G401.6 (cell line): ENCODE measurements at regions not wholly inside any gene's neighbourhood (a gene's known extent, or its start where the extent isn't known, plus 50 kb on each side); places are given as distances from the start of the nearest gene placed in this dataset.

Source experiments
- FAIRE-seq: peaks from 2 replicates; lab custom pipeline; 2012; peaks lifted over from hg19 to GRCh38; lab: Jason Lieb, UNC

DNA sequence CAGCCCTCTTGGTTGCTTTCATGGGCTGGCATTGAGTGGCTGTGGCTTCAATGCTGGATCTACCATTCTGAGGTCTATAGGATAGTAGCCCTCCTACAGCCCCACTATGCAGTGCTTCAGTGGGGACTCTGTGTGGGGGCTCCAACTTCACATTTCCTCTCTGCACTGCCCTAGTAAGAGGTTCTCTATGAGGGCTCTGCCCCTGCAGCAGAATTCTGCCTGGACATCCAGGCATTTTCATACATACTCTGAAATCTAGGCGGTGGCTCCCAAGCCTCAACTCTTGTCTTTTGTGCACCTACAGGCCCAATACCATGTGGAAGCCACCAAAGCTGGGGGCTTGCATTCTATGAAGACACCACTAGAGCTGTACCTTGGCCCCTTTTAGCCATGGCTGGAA, 195.8 kb downstream of the IGSF11 start:
- no peak for FAIRE-seq

DNA sequence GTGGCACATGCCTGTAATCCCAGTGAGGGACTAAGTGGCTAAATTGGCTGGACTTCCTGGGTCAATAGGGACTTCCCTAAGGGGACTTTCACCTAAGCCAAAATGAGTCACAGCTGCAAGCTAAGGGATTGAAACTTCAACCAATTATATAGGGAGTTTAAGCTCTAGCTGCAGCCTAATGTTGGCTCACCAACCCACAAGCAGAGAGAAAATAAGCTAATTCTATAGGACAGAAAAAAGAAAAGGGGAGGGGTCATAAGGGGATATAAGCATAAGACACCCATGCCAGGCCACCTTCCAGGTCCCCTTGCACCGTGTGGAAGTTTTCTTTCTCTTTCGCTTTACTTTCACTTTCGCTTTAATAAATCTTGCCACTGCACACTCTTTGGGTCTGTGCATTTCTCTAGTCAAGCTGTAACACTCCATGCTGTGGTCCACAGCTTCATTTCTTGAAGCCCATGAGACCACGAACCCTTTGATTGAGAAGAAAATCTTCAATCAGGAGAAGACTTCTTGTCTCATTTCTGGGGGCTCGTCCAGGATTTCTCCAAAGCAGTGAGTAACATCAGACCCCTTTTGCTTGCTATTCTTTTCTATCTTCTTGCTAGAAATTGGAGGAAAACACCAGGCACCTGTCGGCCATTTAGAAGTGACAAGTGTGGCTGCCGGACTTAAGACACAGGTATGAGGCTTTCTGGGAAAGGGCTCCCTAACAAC, 192.3 kb downstream of the IGSF11 start:
- FAIRE-seq, result no peak

- FAIRE-seq, result no peak
Measured at GRCh38 chr3:118846176-118846575, 188.5 kb downstream of the IGSF11 start.
